ENCODE measurements at regions not wholly inside any gene's neighbourhood (a gene's known extent, or its start where the extent isn't known, plus 50 kb on each side); places are given as distances from the start of the nearest gene placed in this dataset.

DNA sequence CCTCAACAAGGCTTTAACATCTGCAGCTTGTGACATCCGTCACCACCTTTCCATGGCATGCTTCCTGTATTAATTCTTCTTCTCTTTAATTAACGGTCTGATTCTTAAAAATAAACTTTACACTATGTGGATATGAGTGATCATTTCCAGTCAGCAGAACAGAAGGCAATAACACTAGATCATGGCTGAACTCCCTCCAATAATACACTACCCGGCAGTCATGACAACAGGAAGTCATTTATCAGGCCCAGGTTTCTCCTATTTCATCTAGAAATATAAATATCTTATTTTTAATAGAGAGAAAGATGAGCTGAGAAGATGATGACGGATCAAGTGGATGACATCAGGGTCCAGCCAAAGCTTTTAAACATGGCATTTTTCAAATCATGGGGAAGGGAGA, 792.2 kb downstream of the SLC4A3 start:
- in situ Hi-C loops (cut with HindIII; ENCODE audit: low sequenced_read_pairs) = no loop called here

DNA sequence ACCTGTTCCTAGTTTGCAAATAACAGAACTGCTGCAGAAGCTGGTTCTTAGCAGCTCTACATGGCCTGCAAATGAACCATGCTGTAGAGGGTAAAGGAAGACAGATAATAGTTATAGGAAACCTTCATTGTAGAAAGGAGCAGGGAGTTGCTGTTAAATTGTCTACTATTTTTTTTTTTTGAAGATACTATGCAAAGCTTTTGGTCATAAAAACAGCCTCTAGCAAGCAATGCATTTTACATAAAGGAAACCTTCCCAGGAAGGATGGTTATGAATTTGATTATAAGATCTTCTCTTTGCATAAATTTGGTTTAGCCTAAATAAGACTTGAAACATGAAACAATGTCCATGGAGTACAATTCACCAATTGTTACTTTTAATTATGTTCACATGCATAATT, 793.4 kb downstream of the SLC4A3 start:
- no peak for DNase-seq (ENCODE audit: low read depth)
- TF ChIP-seq, protein P1, sequence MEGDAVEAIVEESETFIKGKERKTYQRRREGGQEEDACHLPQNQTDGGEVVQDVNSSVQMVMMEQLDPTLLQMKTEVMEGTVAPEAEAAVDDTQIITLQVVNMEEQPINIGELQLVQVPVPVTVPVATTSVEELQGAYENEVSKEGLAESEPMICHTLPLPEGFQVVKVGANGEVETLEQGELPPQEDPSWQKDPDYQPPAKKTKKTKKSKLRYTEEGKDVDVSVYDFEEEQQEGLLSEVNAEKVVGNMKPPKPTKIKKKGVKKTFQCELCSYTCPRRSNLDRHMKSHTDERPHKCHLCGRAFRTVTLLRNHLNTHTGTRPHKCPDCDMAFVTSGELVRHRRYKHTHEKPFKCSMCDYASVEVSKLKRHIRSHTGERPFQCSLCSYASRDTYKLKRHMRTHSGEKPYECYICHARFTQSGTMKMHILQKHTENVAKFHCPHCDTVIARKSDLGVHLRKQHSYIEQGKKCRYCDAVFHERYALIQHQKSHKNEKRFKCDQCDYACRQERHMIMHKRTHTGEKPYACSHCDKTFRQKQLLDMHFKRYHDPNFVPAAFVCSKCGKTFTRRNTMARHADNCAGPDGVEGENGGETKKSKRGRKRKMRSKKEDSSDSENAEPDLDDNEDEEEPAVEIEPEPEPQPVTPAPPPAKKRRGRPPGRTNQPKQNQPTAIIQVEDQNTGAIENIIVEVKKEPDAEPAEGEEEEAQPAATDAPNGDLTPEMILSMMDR (IDR thresholded peaks at IDR 0.05; ENCODE audit: low read depth, low read length, missing control alignments) = no peak
- in situ Hi-C loops (cut with HindIII; ENCODE audit: low sequenced_read_pairs) = no loop called here
- no peak overlapping the region for H3K4me3 ChIP-seq (ENCODE audit: low read depth, low read length)

More for the DNA sequence above, 792.2 kb downstream of the SLC4A3 start:
- no peak for DNase-seq (ENCODE audit: low read depth)
- TF ChIP-seq, protein P1 (IDR thresholded peaks at IDR 0.05; ENCODE audit: low read depth, low read length, missing control alignments) = no peak
- no peak overlapping the region for H3K4me3 ChIP-seq (ENCODE audit: low read depth, low read length)

DNA sequence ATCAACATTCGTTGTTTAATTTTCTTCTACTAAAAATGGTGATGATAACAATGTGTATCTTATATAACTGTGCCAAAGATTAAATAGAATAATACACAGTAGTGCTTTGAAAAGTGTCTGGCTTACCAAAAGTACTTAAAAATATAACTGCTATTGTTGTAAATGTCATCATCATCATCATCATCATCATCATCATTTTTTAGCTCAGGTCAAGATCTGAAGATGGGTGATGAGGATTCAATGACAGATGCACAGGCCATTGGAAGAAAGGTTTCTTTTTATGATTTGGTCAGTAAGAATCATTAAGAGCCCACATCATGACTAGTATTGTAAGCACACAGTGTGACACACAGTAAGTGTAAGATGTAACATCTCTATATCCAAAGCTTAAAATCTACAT, 795.2 kb downstream of the SLC4A3 start:
- DNase-seq (ENCODE audit: low read depth) = no peak
- H3K4me3 ChIP-seq (ENCODE audit: low read depth, low read length) = no peak overlapping the region
- TF ChIP-seq, protein P1 (IDR thresholded peaks at IDR 0.05; ENCODE audit: low read depth, low read length, missing control alignments) = no peak
- in situ Hi-C loops (cut with HindIII; ENCODE audit: low sequenced_read_pairs) = no loop called here

DNA sequence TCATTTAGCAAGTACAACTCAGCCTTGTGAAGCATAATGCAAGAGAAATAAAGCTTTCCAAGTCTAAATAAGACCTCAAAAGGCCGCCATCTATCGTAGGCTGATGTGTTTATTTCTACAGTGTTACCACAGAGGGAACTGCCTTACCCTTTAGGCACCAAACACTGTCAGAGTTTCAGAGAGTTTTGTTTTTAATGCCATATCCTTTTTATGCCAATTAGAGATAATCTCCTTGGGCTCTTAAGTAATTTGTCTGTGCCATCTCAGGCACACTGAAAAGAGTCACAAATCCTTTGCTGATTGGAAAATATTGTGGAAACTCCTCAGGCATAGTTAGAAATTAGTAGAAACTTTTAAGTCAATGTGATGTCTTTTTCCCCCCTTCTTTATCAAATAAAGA, 797.1 kb downstream of the SLC4A3 start:
- TF ChIP-seq, protein P1 (IDR thresholded peaks at IDR 0.05; ENCODE audit: low read depth, low read length, missing control alignments) = no peak
- DNase-seq (ENCODE audit: low read depth) = no peak

DNA sequence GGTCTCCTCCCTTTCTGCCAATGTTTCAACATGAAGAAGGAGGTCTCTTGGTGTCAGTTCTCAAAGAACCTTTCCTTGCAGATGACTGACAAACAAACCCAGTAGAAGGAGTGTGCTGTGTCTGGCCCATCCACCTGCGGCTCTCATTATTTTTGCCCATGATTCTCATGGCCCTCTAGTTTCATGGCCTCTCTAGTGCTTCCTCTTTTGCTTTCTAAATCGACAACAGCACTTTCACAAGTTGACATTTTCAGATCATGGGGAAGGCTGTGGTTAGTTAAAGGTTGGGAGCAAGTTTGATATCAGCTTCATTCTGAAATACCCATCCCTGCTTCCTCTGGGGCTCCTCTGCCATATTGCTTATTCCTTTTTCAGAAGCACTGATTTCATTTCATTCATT, 805.2 kb downstream of the SLC4A3 start:
- no peak for DNase-seq (ENCODE audit: low read depth)
- no peak overlapping the region for H3K4me3 ChIP-seq (ENCODE audit: low read depth, low read length)
- TF ChIP-seq, protein P1 (IDR thresholded peaks at IDR 0.05; ENCODE audit: low read depth, low read length, missing control alignments) = no peak
- in situ Hi-C loops (cut with HindIII; ENCODE audit: low sequenced_read_pairs) = no loop called here

More for the DNA sequence above, 797.1 kb downstream of the SLC4A3 start:
- no peak overlapping the region for H3K4me3 ChIP-seq (ENCODE audit: low read depth, low read length)
- in situ Hi-C loops (cut with HindIII; ENCODE audit: low sequenced_read_pairs) = no loop called here

DNA sequence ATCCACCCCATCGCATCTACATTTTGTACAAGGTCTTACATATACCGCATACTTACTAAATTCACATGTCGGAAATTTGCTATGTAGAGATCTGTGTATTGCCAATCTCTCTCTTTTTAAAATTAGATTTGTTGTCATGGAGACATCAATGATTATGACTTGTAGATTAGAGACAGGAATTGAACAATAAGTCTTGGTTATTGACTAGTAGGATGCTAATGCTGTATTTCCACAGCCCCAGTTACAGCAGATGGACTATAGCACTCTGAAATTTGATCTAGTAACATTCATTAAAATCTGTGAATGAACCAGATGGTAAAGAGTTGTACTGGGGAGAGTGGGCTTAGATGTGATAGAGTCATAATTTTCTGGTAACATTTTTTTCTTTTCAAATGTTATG, 805.7 kb downstream of the SLC4A3 start:
- H3K4me3 ChIP-seq (ENCODE audit: low read depth, low read length) = no peak overlapping the region
- TF ChIP-seq, protein P1 (IDR thresholded peaks at IDR 0.05; ENCODE audit: low read depth, low read length, missing control alignments) = no peak
- no peak for DNase-seq (ENCODE audit: low read depth)
- in situ Hi-C loops (cut with HindIII; ENCODE audit: low sequenced_read_pairs) = no loop called here

DNA sequence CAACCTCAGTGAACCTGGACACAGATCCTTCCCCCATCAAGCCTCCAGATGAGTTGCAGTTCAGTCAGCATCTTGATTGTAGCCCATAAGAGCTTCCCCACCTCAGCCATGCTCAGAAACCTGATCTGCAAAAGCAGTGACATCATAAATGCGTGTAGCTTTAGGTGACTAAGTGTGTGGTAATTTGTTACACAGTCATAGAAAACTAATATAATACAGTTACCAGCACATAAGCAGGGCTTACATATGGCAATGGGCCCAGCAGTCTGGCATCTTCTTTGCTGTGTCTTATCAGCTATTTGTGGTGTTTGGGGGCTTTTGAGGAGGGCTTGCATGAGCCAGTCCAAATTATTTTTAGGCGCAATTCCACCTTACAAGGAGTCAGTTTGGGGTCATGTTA, 807.0 kb downstream of the SLC4A3 start:
- in situ Hi-C loops (cut with HindIII; ENCODE audit: low sequenced_read_pairs) = no loop called here
- no peak overlapping the region for H3K4me3 ChIP-seq (ENCODE audit: low read depth, low read length)
- TF ChIP-seq, protein P1 (IDR thresholded peaks at IDR 0.05; ENCODE audit: low read depth, low read length, missing control alignments) = no peak
- peak; percentile 28 for DNase-seq (ENCODE audit: low read depth)

Measured in astrocyte of the cerebellum (primary cell).